IPS DF 6.9 (cell line): ENCODE measurements at regions not wholly inside any gene's neighbourhood (a gene's known extent, or its start where the extent isn't known, plus 50 kb on each side); places are given as distances from the start of the nearest gene placed in this dataset.

Experiments used
- DNase-seq: peaks from one replicate; pipeline ENCODE4 v3.0.0-alpha.2; 2013; ENCODE audit warnings: low read depth, low spot score
- H3K27ac ChIP-seq: one replicate; pipeline ENCODE4 v1.5.1; 2013; ENCODE audit warnings: low read length, control low read depth
- H3K27me3 ChIP-seq: 2 replicates; pipeline ENCODE4 v1.6.1; 2013; ENCODE audit warnings: mild to moderate bottlenecking, low read length; ENCODE audit not compliant: control insufficient read depth, insufficient read depth
- H3K36me3 ChIP-seq: 2 replicates; pipeline ENCODE4 v1.6.1; 2013; ENCODE audit warnings: low read length; ENCODE audit not compliant: control insufficient read depth, insufficient read depth
- H3K4me1 ChIP-seq: 2 replicates; pipeline ENCODE4 v1.6.1; 2013; ENCODE audit warnings: low read length; ENCODE audit not compliant: control insufficient read depth, insufficient read depth
- H3K4me3 ChIP-seq: 2 replicates; pipeline ENCODE4 v1.5.1; 2013; ENCODE audit warnings: mild to moderate bottlenecking, low read length
- H3K9me3 ChIP-seq: 2 replicates; pipeline ENCODE4 v1.6.1; 2013; ENCODE audit warnings: low read length, inconsistent platforms; ENCODE audit not compliant: control insufficient read depth, insufficient read depth
- WGBS: extraction: QIAGEN DNeasy Blood & Tissue Kit; methylation state at CpG from one replicate; pipeline ENCODE4 v1.1.7; 2013; ENCODE audit warnings: mixed read lengths, missing lambda C conversion rate; ENCODE audit not compliant: insufficient read length, insufficient coverage; 5-methylcytosine and 5-hydroxymethylcytosine counted together

DNA sequence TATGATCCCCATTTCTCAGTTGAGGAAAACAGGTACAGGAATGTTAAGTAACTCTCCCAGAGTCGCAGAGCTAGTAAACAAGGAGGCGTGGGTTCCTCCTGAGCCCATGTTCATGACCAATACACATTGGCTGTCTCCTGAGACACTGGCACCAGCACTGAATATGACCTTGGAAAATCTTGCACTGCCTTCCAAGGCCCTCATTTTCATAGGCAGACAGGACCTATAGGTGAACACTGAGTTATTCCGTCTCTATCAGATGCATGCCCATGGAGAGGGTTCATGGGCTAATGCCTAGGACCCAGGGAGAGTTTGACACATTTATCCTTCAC lies 504.8 kb downstream of the RFC3 start:
- no peak for DNase-seq
- Histone ChIP-seq H3K27me3 (no peaks in the 10 kb centered on the region), H3K4me1 (no peaks in the 10 kb centered on the region), H3K9me3 (no peaks in the 10 kb centered on the region), H3K27ac (no peak overlapping the region), H3K4me3 (no peak overlapping the region), H3K36me3 (no peaks in the 10 kb centered on the region)
- no CpG with 5 or more reads among the region's 3 CpGs for WGBS

DNA sequence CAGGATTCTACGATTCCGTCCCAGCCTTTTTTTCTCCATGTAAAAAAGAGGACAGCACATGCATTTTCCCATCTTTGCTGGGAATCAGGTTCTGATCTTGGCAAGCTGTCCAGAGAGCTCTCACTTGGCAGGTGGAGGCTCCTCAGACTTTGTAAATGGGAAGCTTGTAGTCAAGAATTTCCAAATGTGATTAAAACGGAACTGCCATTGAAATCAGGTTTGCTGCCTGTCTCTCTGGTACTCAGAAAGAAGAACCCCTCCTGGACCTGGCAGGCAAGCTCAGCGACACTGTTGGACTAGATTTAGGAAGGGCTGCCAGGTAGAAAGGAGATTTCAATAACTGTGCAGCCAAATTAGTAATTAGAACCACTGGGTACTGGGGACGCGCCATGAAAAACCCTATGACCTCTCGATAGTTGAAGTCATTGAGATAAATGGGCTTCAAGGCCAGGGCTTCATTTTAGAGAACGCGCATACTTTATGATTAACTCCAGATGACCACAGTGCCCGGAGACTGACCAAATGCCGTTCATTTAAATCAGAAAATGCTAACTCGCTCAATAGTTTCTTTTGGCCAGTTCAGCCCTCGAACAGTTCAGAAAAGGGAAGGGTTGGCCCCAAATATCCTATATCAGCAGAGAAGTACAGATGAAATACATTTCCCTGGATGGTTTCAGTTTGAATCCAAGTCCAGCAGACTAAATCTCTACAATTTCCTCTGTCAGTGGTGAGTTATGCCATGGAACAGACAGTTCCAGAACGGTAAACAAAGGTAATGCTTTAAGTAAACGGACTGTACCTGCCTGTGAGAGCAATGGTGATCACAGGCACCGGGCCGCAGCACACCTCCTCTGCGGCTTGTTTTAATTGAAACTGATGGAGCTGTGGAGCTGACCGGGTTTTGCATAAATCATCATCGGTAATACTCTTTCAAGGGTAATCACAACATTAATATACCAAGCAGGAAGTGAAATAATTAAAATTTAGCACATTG lies 517.4 kb downstream of the RFC3 start:
- no peaks in the 10 kb centered on the region for H3K9me3 ChIP-seq
- no peak overlapping the region for H3K4me3 ChIP-seq
- no peak for DNase-seq
- WGBS: no CpG with 5 or more reads among the region's 20 CpGs
- 0 out of 2 replicates have a peak, but pooled peaks cover 1% of the 10 kb centered on the region for H3K4me1 ChIP-seq
- no peak overlapping the region for H3K27ac ChIP-seq
- H3K27me3 ChIP-seq: no peaks in the 10 kb centered on the region
- H3K36me3 ChIP-seq: no peaks in the 10 kb centered on the region

DNA sequence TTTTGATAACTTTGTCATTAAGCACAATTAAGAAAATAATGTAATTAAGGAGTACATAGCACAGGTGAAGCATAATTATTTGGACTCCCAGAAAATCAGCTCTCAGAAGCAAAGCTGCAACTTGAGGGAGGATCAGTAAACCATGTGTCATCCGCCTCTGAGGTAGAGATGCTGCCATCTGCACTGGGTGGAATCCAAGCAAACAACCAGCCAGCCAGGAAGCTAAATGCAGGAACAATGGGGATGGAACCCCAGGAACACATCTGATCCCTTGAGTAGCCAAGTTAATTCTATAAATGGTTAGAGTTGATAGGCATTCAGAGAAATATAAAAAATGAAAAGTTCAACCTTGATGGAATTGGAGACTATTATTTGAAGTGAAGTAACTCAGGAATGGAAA lies 520.2 kb downstream of the RFC3 start:
- H3K36me3 ChIP-seq: no peaks in the 10 kb centered on the region
- WGBS: no CpG with 5 or more reads among the region's 1 CpG
- H3K27me3 ChIP-seq: no peaks in the 10 kb centered on the region
- no peak overlapping the region for H3K4me3 ChIP-seq
- DNase-seq: no peak
- no peaks in the 10 kb centered on the region for H3K9me3 ChIP-seq
- H3K27ac ChIP-seq: no peak overlapping the region
- no peaks in the 10 kb centered on the region for H3K4me1 ChIP-seq

DNA sequence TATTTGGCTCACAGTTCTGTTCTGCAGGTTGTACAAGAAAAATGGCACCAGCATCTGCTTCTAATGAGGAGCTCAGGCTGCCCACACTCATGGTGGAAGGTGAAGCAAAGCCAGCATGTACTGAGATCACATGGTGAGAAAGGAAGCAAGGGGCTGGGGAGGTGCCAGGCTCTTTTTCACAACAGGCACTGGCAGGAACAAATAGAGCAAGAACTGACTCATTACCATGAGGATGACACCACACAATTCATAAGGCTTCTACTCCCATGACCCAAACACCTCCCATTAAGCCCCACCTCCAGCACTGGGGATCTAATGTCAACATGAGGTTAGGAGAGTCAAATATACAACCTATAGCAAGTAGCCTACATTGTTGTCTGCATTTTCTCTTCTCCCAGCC lies 522.6 kb downstream of the RFC3 start:
- DNase-seq: no peak
- H3K27ac ChIP-seq: no peak overlapping the region
- H3K27me3 ChIP-seq: no peaks in the 10 kb centered on the region
- no peaks in the 10 kb centered on the region for H3K9me3 ChIP-seq
- no peak overlapping the region for H3K4me3 ChIP-seq
- no peaks in the 10 kb centered on the region for H3K4me1 ChIP-seq
- H3K36me3 ChIP-seq: no peaks in the 10 kb centered on the region

DNA sequence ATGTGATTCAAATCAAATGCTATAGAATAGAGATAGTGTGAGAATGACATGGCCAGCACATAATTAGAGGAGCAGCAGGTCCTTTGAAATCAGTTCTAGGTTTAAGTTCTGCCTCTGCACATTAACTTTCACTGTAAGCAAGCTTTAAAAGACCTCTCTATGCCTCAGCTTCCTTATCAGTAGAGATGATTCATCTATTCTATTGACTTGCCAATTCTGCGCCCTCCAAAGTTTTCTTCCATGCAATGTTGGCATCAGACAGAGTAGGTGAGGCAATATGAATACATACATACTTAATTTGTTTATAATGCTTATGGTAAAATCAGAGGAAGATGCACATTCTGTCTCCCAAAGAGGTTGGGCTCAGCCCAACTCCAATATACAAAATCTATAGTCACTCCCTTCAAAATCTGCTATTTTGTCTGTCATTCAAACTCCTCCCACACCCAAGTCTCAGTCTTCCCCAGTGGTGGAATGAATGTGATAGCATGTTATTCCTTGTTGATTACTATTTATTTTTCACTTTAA lies 525.5 kb downstream of the RFC3 start:
- WGBS: no CpG with 5 or more reads among the region's 1 CpG
- no peaks in the 10 kb centered on the region for H3K9me3 ChIP-seq
- no peak for DNase-seq
- H3K27me3 ChIP-seq: no peaks in the 10 kb centered on the region
- no peaks in the 10 kb centered on the region for H3K4me1 ChIP-seq
- no peaks in the 10 kb centered on the region for H3K36me3 ChIP-seq
- H3K27ac ChIP-seq: no peak overlapping the region
- H3K4me3 ChIP-seq: no peak overlapping the region

DNA sequence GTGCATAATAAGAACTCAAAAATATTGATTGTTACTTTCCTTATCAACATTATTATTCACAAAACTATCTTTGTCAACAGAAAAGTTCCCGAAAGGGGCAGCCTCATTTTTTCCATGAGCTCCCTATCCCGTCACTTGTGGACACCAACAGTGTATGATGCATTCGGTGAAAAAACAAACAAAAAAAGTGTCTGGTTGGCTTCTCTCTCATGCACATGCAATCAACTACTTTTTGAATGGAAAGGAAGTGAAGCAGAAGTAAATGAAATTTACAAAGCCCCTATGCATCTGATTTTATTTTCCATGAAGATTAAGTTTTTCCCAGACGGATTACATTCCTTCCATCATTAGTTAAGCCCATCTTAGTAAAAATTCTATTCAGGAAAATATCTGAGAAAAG lies 526.9 kb downstream of the RFC3 start:
- Histone ChIP-seq H3K4me1 (no peaks in the 10 kb centered on the region), H3K9me3 (no peaks in the 10 kb centered on the region), H3K36me3 (no peaks in the 10 kb centered on the region), H3K27me3 (no peaks in the 10 kb centered on the region), H3K4me3 (no peak overlapping the region), H3K27ac (no peak overlapping the region)
- WGBS: no CpG with 5 or more reads among the region's 4 CpGs
- DNase-seq: no peak

DNA sequence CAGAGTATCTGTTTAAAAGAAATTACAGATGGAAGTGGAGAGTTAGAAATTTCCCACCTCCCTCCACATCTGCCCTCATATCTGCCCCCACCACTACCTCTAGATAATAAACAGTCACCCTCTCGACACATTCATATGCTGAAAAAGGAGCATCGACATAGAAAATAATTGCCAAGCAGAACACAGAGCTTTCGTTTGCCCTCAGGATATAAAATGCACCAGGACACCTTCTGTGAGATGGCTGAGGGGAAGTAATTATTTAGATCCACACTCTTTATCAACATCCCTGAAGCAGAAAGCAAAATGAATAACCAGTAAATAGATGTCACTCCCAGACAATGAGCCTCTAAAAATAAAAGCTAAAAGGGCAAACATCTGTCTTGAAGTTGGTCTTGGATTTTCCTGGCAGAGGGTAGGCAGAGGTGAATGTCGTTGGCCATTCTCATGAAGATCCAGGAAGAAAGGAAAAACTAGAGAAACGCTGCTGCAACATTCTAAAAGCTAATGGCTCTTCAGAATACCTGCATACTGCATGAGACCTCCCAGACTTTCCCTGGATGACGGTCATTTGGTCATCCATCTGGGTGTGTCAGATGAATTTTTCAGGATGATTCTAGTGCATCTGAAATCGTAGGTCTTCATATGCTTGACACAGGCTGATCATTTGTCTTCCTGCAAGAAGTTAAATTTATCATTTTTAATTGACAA lies 527.5 kb downstream of the RFC3 start:
- Histone ChIP-seq H3K27ac (no peak overlapping the region), H3K4me1 (no peaks in the 10 kb centered on the region), H3K36me3 (no peaks in the 10 kb centered on the region), H3K4me3 (no peak overlapping the region), H3K9me3 (no peaks in the 10 kb centered on the region), H3K27me3 (no peaks in the 10 kb centered on the region)
- WGBS: no CpG with 5 or more reads among the region's 7 CpGs
- no peak for DNase-seq

DNA sequence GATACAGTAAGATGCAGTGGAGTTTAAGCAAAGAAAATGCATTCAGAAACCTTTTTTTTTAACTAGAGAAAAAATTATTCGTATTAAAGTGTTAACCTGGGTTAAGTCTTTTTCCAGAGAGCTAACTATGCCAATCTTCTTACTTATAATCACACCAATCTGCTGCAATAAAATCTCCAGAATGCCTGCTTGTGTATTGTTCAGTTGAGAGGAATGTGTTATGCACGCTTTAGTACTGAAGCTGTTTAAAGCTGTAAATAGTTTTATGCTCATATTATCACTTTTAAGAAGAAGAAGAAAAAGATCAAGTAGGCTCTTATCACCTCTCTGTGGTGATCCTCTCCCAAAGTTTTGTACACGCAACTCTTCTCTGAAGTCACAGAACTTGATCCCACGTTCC lies 528.7 kb downstream of the RFC3 start:
- Histone ChIP-seq H3K9me3 (no peaks in the 10 kb centered on the region), H3K27me3 (no peaks in the 10 kb centered on the region), H3K4me1 (no peaks in the 10 kb centered on the region), H3K36me3 (no peaks in the 10 kb centered on the region), H3K27ac (no peak overlapping the region), H3K4me3 (no peak overlapping the region)
- WGBS: no CpG with 5 or more reads among the region's 4 CpGs
- DNase-seq: no peak

DNA sequence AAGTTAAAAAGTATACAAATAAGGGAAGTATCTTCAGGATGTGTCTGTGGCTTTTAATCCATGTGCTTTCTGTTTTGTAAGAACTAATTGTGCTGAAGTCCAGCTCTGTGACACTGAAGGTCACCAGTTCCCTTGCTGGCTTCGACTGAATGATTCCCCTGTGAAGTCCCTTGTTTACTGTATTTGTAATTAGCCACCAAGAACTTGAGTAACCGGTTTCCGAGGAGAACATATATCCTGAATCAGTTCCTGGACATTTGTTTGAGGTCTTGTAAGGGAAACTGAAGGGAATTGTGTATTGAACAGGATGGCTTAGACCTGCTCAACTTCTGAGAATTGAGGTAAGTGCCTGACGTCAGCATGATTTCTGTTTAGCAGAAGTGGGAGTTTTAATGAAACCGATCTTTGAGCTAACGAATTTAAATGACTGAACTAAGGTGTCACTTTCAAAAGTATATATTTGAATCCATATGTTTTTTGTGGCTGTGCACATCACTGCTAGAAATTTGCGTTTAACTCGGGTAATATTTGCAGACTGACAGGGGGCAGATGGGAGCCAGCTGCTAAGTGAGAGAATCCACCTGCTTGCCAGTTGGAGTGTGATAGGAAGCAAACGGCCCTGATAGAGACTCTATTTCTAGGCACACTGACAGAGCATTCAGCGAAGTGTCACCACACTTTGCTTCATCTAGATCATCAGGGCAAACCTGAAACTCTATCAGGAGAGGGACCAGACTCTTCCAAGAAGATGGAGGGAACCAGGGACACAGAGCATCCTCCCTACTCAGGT lies 530.0 kb downstream of the RFC3 start:
- Histone ChIP-seq H3K4me1 (no peaks in the 10 kb centered on the region), H3K9me3 (no peaks in the 10 kb centered on the region), H3K27me3 (no peaks in the 10 kb centered on the region), H3K4me3 (no peak overlapping the region), H3K36me3 (no peaks in the 10 kb centered on the region), H3K27ac (no peak overlapping the region)
- DNase-seq: no peak
- no CpG with 5 or more reads among the region's 10 CpGs for WGBS

DNA sequence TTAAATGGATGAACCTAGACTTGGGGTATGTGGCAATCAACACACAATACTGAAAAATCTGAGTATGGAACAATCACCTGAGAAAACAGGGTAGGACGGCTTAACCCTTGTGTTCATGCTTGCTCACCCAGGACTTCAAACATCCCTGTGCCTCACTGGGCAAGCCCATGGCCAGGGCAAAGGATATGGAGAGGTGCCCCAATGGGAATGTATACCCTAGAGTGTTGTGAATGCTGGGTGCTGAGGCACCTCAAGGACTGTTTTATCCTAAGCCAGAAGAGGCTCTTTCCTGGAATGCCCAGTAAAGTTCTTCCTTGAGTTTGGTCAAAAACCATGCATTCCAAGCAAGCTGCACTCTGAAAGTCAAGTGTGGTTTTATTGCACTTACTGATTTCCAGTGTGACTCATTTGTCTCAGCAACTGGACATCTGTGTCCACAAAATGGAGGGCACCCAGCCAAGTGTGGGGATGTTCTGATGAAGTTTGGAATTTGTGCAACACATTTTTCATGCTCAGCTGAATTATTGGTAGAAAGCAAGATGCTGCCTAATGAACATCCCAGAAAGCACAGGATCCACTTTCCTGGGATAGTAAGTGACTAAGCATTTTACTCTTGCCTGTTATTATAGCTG lies 531.3 kb downstream of the RFC3 start:
- no peaks in the 10 kb centered on the region for H3K36me3 ChIP-seq
- DNase-seq: no peak
- H3K4me1 ChIP-seq: no peaks in the 10 kb centered on the region
- no peaks in the 10 kb centered on the region for H3K27me3 ChIP-seq
- no peak overlapping the region for H3K4me3 ChIP-seq
- no peak overlapping the region for H3K27ac ChIP-seq
- WGBS: no CpG with 5 or more reads among the region's 1 CpG
- no peaks in the 10 kb centered on the region for H3K9me3 ChIP-seq
